OCI-LY7 (cell line): ENCODE measurements at regions not wholly inside any gene's neighbourhood (a gene's known extent, or its start where the extent isn't known, plus 50 kb on each side); places are given as distances from the start of the nearest gene placed in this dataset.

Source experiments
- BruUV-seq: library from RNA; stranded (reverse); fragments of 400-500 nt; replicated peaks from 2 replicates; lab custom pipeline; 2021; lab: Mats Ljungman, UMichigan
- CTCF ChIA-PET: fragments of 300-600 bp; sonication (Branson Sonifier 250); formaldehyde crosslinking; loops from one replicate; lab custom pipeline; 2022; ENCODE audit warnings: antibody characterized with exemption; ENCODE audit not compliant: unreplicated experiment; lab: Charles Lee
- POLR2A ChIA-PET: fragments of 300-600 bp; sonication (Branson Sonifier 250); formaldehyde crosslinking; loops from one replicate; lab custom pipeline; 2022; ENCODE audit warnings: antibody characterized with exemption; lab: Charles Lee
- DNase-seq: peaks from one replicate; pipeline ENCODE4 v3.0.0-alpha.2; 2015; ENCODE audit warnings: low spot score
- H2AFZ ChIP-seq: fragments of 200-600 bp; sonication (generic), shearing (Covaris generic); 2 replicates; pipeline ENCODE4 v1.6.1; 2014; ENCODE audit warnings: mild to moderate bottlenecking, antibody characterized with exemption, low read length, moderate library complexity
- H3K27ac ChIP-seq: fragments of 200-600 bp; sonication (generic); 2 replicates; pipeline ENCODE4 v1.5.1; 2014; ENCODE audit warnings: mixed run types, low read depth, mild to moderate bottlenecking, moderate library complexity, low read length, inconsistent platforms; ENCODE audit not compliant: poor library complexity, severe bottlenecking
- H3K36me3 ChIP-seq: fragments of 200-600 bp; sonication (generic); 2 replicates; pipeline ENCODE4 v1.6.1; 2014; ENCODE audit warnings: mild to moderate bottlenecking, antibody characterized with exemption, low read length, moderate library complexity, mixed read lengths; ENCODE audit not compliant: insufficient read depth
- H3K4me1 ChIP-seq: fragments of 200-600 bp; sonication (generic); 2 replicates; pipeline ENCODE4 v1.5.1; 2014; ENCODE audit warnings: mild to moderate bottlenecking, low read length; ENCODE audit not compliant: insufficient read depth, poor library complexity, severe bottlenecking
- H3K4me2 ChIP-seq: fragments of 200-600 bp; sonication (generic); 2 replicates; pipeline ENCODE4 v1.6.1; 2014; ENCODE audit warnings: mild to moderate bottlenecking, low read length
- H3K4me3 ChIP-seq: fragments of 200-600 bp; sonication (generic); 2 replicates; pipeline ENCODE4 v1.5.1; 2014; ENCODE audit warnings: mild to moderate bottlenecking, low read depth, low read length; ENCODE audit not compliant: poor library complexity, severe bottlenecking
- H3K79me2 ChIP-seq: fragments of 200-600 bp; sonication (generic); 2 replicates; pipeline ENCODE4 v1.6.1; 2016; ENCODE audit warnings: low read depth, mild to moderate bottlenecking, low read length, moderate library complexity, mixed read lengths; ENCODE audit not compliant: insufficient read depth
- H3K9me2 ChIP-seq: fragments of 200-600 bp; sonication (generic); 2 replicates; pipeline ENCODE4 v1.6.1; 2016; ENCODE audit warnings: mild to moderate bottlenecking, low read length, mixed read lengths; ENCODE audit not compliant: insufficient read depth
- H3K9me3 ChIP-seq: fragments of 200-600 bp; sonication (generic); 2 replicates; pipeline ENCODE4 v1.6.1; 2014; ENCODE audit warnings: mild to moderate bottlenecking, mixed run types, low read length, mixed read lengths
- H4K20me1 ChIP-seq: fragments of 200-600 bp; sonication (generic); 2 replicates; pipeline ENCODE4 v1.6.1; 2014; ENCODE audit warnings: mild to moderate bottlenecking, antibody characterized with exemption, low read length, moderate library complexity, mixed read lengths; ENCODE audit not compliant: insufficient read depth
- CTCF ChIP-seq: fragments of 200-600 bp; sonication (generic); conservative IDR thresholded peaks from 2 replicates; pipeline ENCODE4 v1.5.1; 2014; ENCODE audit warnings: mild to moderate bottlenecking, antibody characterized with exemption, low read length, moderate library complexity, mixed read lengths
- EZH2phosphoT487 ChIP-seq: fragments of 200-600 bp; sonication (generic); IDR thresholded peaks from 2 replicates; pipeline ENCODE4 v1.6.1; 2018; ENCODE audit warnings: low read depth, borderline replicate concordance, mild to moderate bottlenecking, mixed run types, antibody characterized with exemption, low read length, moderate library complexity, mixed read lengths
- intact Hi-C: fragments of 100-400 bp; cut with micrococcal nuclease; formaldehyde crosslinking; loops from one replicate; pipeline ENCODE4 v1.10.0; 2022; ENCODE audit not compliant: unreplicated experiment

GRCh38 chr2:21489080-21489479, 365.3 kb downstream of the TDRD15 start:
- no TSS peak for BruUV-seq
- Histone ChIP-seq H2AFZ (no peak overlapping the region), H4K20me1 (no peaks in the 10 kb centered on the region), H3K27ac (no peak overlapping the region), H3K79me2 (no peaks in the 10 kb centered on the region), H3K4me1 (no peaks in the 10 kb centered on the region), H3K4me2 (no peak overlapping the region), H3K9me3 (no peaks in the 10 kb centered on the region), H3K9me2 (no peaks in the 10 kb centered on the region), H3K36me3 (no peaks in the 10 kb centered on the region), H3K4me3 (no peak overlapping the region)
- no peak for TF ChIP-seq CTCF
- TF ChIP-seq EZH2phosphoT487 = no peak
- POLR2A ChIA-PET = no interaction called here
- DNase-seq = no peak
- intact Hi-C loops = no loop called here
- CTCF ChIA-PET = no interaction called here

GRCh38 chr2:21498016-21498415, 374.2 kb downstream of the TDRD15 start:
- Histone ChIP-seq H2AFZ (no peak overlapping the region), H3K4me1 (no peaks in the 10 kb centered on the region), H3K4me3 (no peak overlapping the region), H3K9me2 (no peaks in the 10 kb centered on the region), H3K79me2 (no peaks in the 10 kb centered on the region), H3K36me3 (no peaks in the 10 kb centered on the region), H3K4me2 (no peak overlapping the region), H3K9me3 (no peaks in the 10 kb centered on the region), H4K20me1 (no peaks in the 10 kb centered on the region), H3K27ac (no peak overlapping the region)
- CTCF ChIA-PET = no interaction called here
- POLR2A ChIA-PET = interaction anchor here (1.2 kb wide), 2 partner anchors 10 to 12 kb away, joined by 3 to 4 read pairs; no protein-coding TSS in a partner anchor
- intact Hi-C loops = no loop called here
- BruUV-seq = no TSS peak
- no peak for DNase-seq
- no peak for TF ChIP-seq CTCF
- TF ChIP-seq EZH2phosphoT487 = no peak

GRCh38 chr2:21500401-21500945, 376.7 kb downstream of the TDRD15 start:
- no TSS peak for BruUV-seq
- POLR2A ChIA-PET = no interaction called here
- Histone ChIP-seq H2AFZ (no peak overlapping the region), H3K79me2 (no peaks in the 10 kb centered on the region), H3K4me3 (no peak overlapping the region), H3K4me2 (no peak overlapping the region), H3K27ac (no peak overlapping the region), H4K20me1 (no peaks in the 10 kb centered on the region), H3K36me3 (no peaks in the 10 kb centered on the region), H3K9me3 (no peaks in the 10 kb centered on the region), H3K9me2 (no peaks in the 10 kb centered on the region), H3K4me1 (no peaks in the 10 kb centered on the region)
- no peak for DNase-seq
- intact Hi-C loops = no loop called here
- TF ChIP-seq EZH2phosphoT487 (no peak), CTCF (no peak)
- CTCF ChIA-PET = no interaction called here
